Neural cell (in vitro differentiated cells): ENCODE measurements at regions not wholly inside any gene's neighbourhood (a gene's known extent, or its start where the extent isn't known, plus 50 kb on each side); places are given as distances from the start of the nearest gene placed in this dataset.

ENCODE experiments used
- H2AFZ ChIP-seq: fragments of 200-600, 300-800 bp; sonication (generic), shearing (Covaris generic); 2 replicates; pipeline ENCODE4 v1.6.0; 2014; ENCODE audit warnings: low read depth, mild to moderate bottlenecking, antibody characterized with exemption, low read length, moderate library complexity
- H3F3A ChIP-seq: fragments of 200-600 bp; shearing (Covaris generic); 2 replicates; pipeline ENCODE4 v1.6.1; 2016; ENCODE audit warnings: mild to moderate bottlenecking, moderate library complexity, mixed read lengths, antibody characterized with exemption, low read length; ENCODE audit not compliant: insufficient read depth, poor library complexity, severe bottlenecking
- H3K27ac ChIP-seq: fragments of 200-600, 300-800 bp; sonication (generic), shearing (Covaris generic); 2 replicates; pipeline ENCODE4 v1.5.1; 2014; ENCODE audit warnings: mild to moderate bottlenecking, low read length, moderate library complexity
- H3K27me3 ChIP-seq: fragments of 300-800, 200-600 bp; sonication (generic), shearing (Covaris generic); 2 replicates; pipeline ENCODE4 v1.6.0; 2014; ENCODE audit warnings: mild to moderate bottlenecking, low read depth, low read length, moderate library complexity; ENCODE audit not compliant: insufficient read depth
- H3K36me3 ChIP-seq: fragments of 300-800, 200-600 bp; sonication (generic), shearing (Covaris generic); 2 replicates; pipeline ENCODE4 v1.5.1; 2014; ENCODE audit warnings: mild to moderate bottlenecking, antibody characterized with exemption, low read length, moderate library complexity; ENCODE audit not compliant: insufficient read depth
- H3K4me2 ChIP-seq: fragments of 300-800, 200-600 bp; sonication (generic), shearing (Covaris generic); 2 replicates; pipeline ENCODE4 v1.6.0; 2014; ENCODE audit warnings: mild to moderate bottlenecking, low read length
- H3K4me3 ChIP-seq: fragments of 300-800, 200-600 bp; sonication (generic), shearing (Covaris generic); 2 replicates; pipeline ENCODE4 v1.5.1; 2014; ENCODE audit warnings: mild to moderate bottlenecking, low read length, moderate library complexity
- H3K79me2 ChIP-seq: fragments of 200-600 bp; shearing (Covaris generic); replicated peaks from 2 replicates; pipeline ENCODE4 v1.6.0; 2014; ENCODE audit warnings: mild to moderate bottlenecking, low read length, moderate library complexity; ENCODE audit not compliant: insufficient read depth
- H3K9ac ChIP-seq: fragments of 300-800, 200-600 bp; sonication (generic), shearing (Covaris generic); 2 replicates; pipeline ENCODE4 v1.6.1; 2016; ENCODE audit warnings: mild to moderate bottlenecking, low read length, mixed read lengths
- H3K9me2 ChIP-seq: fragments of 200-600 bp; shearing (Covaris generic); 2 replicates; pipeline ENCODE4 v1.6.1; 2016; ENCODE audit warnings: mild to moderate bottlenecking, low read length, mixed read lengths; ENCODE audit not compliant: insufficient read depth
- H3K9me3 ChIP-seq: fragments of 200-600, 300-800 bp; sonication (generic), shearing (Covaris generic); 2 replicates; pipeline ENCODE4 v1.6.1; 2016; ENCODE audit warnings: mild to moderate bottlenecking, mixed run types, low read length, moderate library complexity, mixed read lengths
- H4K20me1 ChIP-seq: fragments of 200-600 bp; shearing (Covaris generic); 2 replicates; pipeline ENCODE4 v1.6.1; 2016; ENCODE audit warnings: mild to moderate bottlenecking, mixed run types; ENCODE audit not compliant: insufficient read depth
- CTCF ChIP-seq: fragments of 450-650 bp; IDR thresholded peaks from 2 replicates; pipeline ENCODE4 v1.5.1; 2014; ENCODE audit warnings: antibody characterized with exemption, mild to moderate bottlenecking, moderate library complexity; ENCODE audit not compliant: poor library complexity, severe bottlenecking
- EP300 ChIP-seq: fragments of 450-650 bp; conservative IDR thresholded peaks from 2 replicates; pipeline ENCODE4 v1.6.1; 2014; ENCODE audit warnings: antibody characterized with exemption, mild to moderate bottlenecking, moderate library complexity; ENCODE audit not compliant: poor library complexity, severe bottlenecking
- EZH2 ChIP-seq: fragments of 200-600, 300-800 bp; shearing (Covaris generic), sonication (generic); IDR thresholded peaks from 2 replicates; pipeline ENCODE4 v1.6.1; 2014; ENCODE audit warnings: antibody characterized with exemption, low read length, borderline replicate concordance, mild to moderate bottlenecking; ENCODE audit not compliant: insufficient read depth, poor library complexity, severe bottlenecking
- MXI1 ChIP-seq: fragments of 450-650 bp; conservative IDR thresholded peaks from 2 replicates; pipeline ENCODE4 v1.6.1; 2014; ENCODE audit warnings: antibody characterized with exemption, mild to moderate bottlenecking; ENCODE audit not compliant: poor library complexity, severe bottlenecking
- POLR2AphosphoS5 ChIP-seq: IDR thresholded peaks from 2 replicates; pipeline ENCODE4 v1.6.1; 2012
- RAD21 ChIP-seq: fragments of 450-650 bp; conservative IDR thresholded peaks from 2 replicates; pipeline ENCODE4 v1.6.1; 2014; ENCODE audit warnings: antibody characterized with exemption, mild to moderate bottlenecking, moderate library complexity
- REST ChIP-seq: IDR thresholded peaks from 2 replicates; pipeline ENCODE4 v1.6.1; 2012; ENCODE audit warnings: borderline replicate concordance
- SMC3 ChIP-seq: fragments of 450-650 bp; conservative IDR thresholded peaks from 2 replicates; pipeline ENCODE4 v1.6.1; 2014; ENCODE audit warnings: antibody characterized with exemption, mild to moderate bottlenecking, moderate library complexity; ENCODE audit not compliant: poor library complexity
- TAF1 ChIP-seq: IDR thresholded peaks from 2 replicates; pipeline ENCODE4 v1.6.1; 2012; ENCODE audit warnings: low read depth

GRCh38 chr10:10093021-10093420, 924.7 kb upstream of the CELF2 start:
- no peaks in the 10 kb centered on the region for H3K27me3 ChIP-seq
- no peaks in the 10 kb centered on the region for H3K79me2 ChIP-seq
- H3K9me3 ChIP-seq = no peaks in the 10 kb centered on the region
- H3K4me3 ChIP-seq = no peak overlapping the region
- H3K36me3 ChIP-seq = no peaks in the 10 kb centered on the region
- H3K4me2 ChIP-seq = no peak overlapping the region
- no peaks in the 10 kb centered on the region for H4K20me1 ChIP-seq
- H3K9ac ChIP-seq = no peak overlapping the region
- no peaks in the 10 kb centered on the region for H3F3A ChIP-seq
- no peaks in the 10 kb centered on the region for H3K9me2 ChIP-seq
- no peak overlapping the region for H3K27ac ChIP-seq
- TF ChIP-seq EP300 = no peak
- no peak overlapping the region for H2AFZ ChIP-seq

GRCh38 chr10:10094691-10095090, 923.0 kb upstream of the CELF2 start:
- H3K27ac ChIP-seq = no peak overlapping the region
- H3K9me2 ChIP-seq = no peaks in the 10 kb centered on the region
- H3K79me2 ChIP-seq = no peaks in the 10 kb centered on the region
- H4K20me1 ChIP-seq = no peaks in the 10 kb centered on the region
- no peaks in the 10 kb centered on the region for H3K27me3 ChIP-seq
- no peak for TF ChIP-seq EZH2
- no peak for TF ChIP-seq REST
- no peak overlapping the region for H2AFZ ChIP-seq
- no peak overlapping the region for H3K4me2 ChIP-seq
- no peaks in the 10 kb centered on the region for H3K36me3 ChIP-seq
- no peak overlapping the region for H3K9ac ChIP-seq
- H3K4me3 ChIP-seq = no peak overlapping the region
- H3K9me3 ChIP-seq = no peaks in the 10 kb centered on the region
- H3F3A ChIP-seq = no peaks in the 10 kb centered on the region

GRCh38 chr10:10096296-10096695, 921.4 kb upstream of the CELF2 start:
- Histone ChIP-seq H4K20me1 (no peaks in the 10 kb centered on the region), H3K27me3 (no peaks in the 10 kb centered on the region), H3K9ac (no peak overlapping the region), H3K36me3 (no peaks in the 10 kb centered on the region), H3K4me3 (no peak overlapping the region), H3K9me3 (no peaks in the 10 kb centered on the region), H3K4me2 (no peak overlapping the region), H3K79me2 (no peaks in the 10 kb centered on the region), H2AFZ (no peak overlapping the region), H3K27ac (no peak overlapping the region), H3F3A (no peaks in the 10 kb centered on the region), H3K9me2 (no peaks in the 10 kb centered on the region)
- TF ChIP-seq EZH2 (no peak), REST (no peak), POLR2AphosphoS5 (no peak), EP300 (no peak), RAD21 (no peak), SMC3 (no peak), TAF1 (no peak), MXI1 (no peak), CTCF (no peak)
